HFF-Myc (cell line): ENCODE measurements at regions not wholly inside any gene's neighbourhood (a gene's known extent, or its start where the extent isn't known, plus 50 kb on each side); places are given as distances from the start of the nearest gene placed in this dataset.

Source experiments
- DNase-seq: peaks from one replicate; pipeline ENCODE4 v3.0.0-alpha.2; 2011; ENCODE audit warnings: low read depth; ENCODE audit errors: extremely low read depth
- H3K4me3 ChIP-seq: replicated peaks from 2 replicates; pipeline ENCODE4 v1.5.1; 2011; ENCODE audit warnings: low read depth, mild to moderate bottlenecking, control low read depth, low read length
- TF ChIP-seq, protein P1 (sequence below): IDR thresholded peaks from 2 replicates; pipeline ENCODE4 v1.5.1; 2012; ENCODE audit warnings: mild to moderate bottlenecking, low read depth, low read length, control low read depth; ENCODE audit errors: missing control alignments

DNA sequence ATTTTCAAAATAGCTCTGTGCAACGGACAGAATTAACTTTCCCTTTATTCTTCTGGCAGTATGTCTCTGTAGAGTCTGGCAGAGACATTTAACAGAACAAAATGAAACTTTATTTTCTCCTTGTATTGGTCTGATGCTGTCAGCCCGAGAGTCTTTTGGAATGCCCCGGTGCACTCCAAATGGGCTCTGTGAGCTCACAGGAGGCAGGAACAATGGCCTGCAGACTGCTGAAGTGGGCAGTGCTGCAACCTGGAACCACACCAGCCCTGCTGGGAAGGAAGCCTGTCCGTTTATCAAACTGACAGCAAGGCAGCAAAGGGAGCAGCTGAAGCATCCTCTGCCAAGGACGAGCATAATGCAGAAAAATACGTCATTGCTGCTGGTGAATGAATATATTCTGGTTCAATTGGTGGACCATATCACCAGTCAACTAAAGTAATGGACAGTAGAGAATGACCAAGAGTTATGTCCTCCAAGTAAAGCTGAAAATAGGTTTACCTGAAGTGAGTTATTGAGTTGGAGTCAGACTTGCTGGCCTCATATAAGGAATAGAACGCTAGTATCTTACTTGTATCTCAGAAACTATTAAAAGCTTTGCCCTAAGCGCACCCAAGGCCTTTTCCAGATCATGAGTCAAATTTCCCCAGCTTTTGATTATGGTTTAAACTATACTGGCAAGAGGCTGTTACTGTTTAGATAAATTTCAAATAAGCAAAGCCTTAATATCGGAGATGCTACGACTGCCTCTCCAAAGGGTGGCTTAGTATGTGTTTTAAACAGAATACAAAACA is 207.6 kb upstream of the TANK start:
- no peak for DNase-seq
- no peak overlapping the region for H3K4me3 ChIP-seq
- TF ChIP-seq, protein P1, sequence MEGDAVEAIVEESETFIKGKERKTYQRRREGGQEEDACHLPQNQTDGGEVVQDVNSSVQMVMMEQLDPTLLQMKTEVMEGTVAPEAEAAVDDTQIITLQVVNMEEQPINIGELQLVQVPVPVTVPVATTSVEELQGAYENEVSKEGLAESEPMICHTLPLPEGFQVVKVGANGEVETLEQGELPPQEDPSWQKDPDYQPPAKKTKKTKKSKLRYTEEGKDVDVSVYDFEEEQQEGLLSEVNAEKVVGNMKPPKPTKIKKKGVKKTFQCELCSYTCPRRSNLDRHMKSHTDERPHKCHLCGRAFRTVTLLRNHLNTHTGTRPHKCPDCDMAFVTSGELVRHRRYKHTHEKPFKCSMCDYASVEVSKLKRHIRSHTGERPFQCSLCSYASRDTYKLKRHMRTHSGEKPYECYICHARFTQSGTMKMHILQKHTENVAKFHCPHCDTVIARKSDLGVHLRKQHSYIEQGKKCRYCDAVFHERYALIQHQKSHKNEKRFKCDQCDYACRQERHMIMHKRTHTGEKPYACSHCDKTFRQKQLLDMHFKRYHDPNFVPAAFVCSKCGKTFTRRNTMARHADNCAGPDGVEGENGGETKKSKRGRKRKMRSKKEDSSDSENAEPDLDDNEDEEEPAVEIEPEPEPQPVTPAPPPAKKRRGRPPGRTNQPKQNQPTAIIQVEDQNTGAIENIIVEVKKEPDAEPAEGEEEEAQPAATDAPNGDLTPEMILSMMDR: no peak

DNA sequence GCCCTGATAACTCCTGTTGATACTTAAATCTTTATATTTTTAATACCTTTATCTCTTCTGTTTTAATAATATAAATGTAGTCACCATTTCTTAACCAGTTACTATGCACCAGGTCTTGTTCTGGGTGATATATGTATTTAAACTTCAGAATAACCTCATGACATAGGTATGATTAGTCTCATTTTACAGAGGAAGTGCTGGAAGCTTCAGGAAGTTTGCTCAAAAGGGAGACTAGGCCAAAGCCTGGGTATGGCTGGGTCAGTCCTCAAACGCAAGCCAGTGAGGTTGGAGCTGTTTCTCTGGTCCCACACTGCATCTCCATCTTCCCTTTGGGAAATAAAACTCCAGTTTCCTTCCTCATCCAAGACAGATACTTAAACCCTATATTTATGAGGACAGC is 204.7 kb upstream of the TANK start:
- TF ChIP-seq, protein P1: no peak
- no peak overlapping the region for H3K4me3 ChIP-seq
- no peak for DNase-seq

DNA sequence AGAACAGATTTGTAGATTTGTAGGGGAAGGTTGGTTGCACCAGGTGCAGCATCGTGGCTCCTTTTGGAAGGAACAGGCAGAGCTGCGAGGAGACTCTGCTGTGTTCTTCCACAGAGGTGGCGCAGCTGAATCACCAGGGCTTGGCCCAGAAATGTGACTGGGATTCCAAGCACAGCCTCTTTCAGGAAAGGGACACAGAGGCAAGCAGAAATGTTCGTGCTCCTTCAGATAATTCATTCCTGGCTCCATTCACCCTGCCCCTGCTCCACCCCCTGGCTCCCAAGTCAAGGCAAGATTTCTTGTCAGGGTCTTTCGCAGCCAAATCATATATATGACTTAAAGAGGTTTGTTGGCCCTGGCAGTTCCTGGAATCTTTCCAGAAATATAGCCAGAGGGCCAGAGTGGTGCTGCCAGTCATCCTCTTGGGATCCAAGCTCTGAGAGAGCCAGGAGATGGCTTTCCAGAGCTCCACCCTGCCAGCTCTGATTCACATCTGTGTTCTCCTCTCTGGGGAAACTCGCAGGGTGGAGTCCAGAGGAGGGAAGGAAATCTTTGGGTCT is 203.9 kb upstream of the TANK start:
- no peak overlapping the region for H3K4me3 ChIP-seq
- no peak for DNase-seq
- TF ChIP-seq, protein P1: no peak

DNA sequence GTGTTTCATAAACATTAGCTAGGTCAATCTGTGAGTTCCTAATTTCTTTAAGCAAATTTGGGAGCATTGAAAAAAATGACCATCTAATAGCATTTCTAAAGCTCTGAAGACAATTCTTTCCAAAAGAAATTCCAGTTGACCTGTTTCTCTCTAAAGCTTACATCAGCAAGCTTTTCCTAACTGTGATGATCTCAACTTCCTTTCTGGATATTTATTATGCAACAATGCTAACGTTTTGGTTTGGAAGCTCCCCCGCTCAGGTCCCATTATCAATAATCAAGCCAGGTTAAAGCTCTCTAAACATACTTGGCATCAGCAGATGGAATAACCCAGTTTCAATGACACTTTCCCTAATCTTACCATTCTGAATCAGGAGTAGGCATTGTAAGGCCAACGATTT is 196.3 kb upstream of the TANK start:
- TF ChIP-seq, protein P1: no peak
- no peak for DNase-seq
- H3K4me3 ChIP-seq: no peak overlapping the region

DNA sequence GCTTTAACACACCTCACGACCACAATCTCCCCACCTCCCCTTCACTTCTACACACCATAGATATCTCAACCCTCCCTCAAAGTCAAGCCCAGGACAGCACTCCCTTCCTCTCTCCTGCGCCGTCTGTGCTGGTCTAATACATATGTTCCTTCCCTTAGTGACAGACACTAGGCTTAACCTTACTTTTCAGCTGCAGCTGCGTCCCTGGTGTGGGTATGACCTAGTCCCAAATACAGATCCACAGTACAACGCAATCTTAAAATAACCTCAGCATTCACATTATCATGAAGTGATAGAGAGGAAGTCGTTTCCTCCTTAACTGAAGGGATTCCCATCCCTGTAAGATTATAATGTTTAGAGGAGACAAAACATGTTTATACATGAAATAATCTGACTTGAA is 192.7 kb upstream of the TANK start:
- TF ChIP-seq, protein P1: no peak
- H3K4me3 ChIP-seq: no peak overlapping the region
- no peak for DNase-seq

DNA sequence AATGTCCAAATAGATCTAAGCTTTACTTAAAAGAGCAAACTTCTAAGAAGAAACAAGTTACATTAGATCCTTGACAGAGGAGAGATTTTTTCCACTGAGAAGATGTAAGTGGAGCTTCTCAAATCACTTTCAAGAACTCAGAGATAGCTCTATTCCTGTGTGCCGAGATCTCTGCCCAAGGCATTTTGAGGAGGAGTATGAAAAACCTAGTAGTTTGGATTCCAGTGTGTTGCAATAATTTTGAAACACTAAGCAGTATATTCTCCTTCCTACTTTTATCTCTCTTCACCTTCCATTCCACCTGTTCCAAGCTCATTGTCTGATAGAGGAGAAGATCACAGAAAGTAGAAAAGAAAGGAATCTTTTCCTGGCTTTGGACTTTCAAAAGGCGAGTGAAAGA is 192.0 kb upstream of the TANK start:
- TF ChIP-seq, protein P1: no peak
- H3K4me3 ChIP-seq: no peak overlapping the region
- no peak for DNase-seq
